GM13977 (cell line): ENCODE measurements at regions not wholly inside any gene's neighbourhood (a gene's known extent, or its start where the extent isn't known, plus 50 kb on each side); places are given as distances from the start of the nearest gene placed in this dataset.

Experiments
- DNase-seq: peaks from one replicate; pipeline ENCODE4 v3.0.0; 2012; ENCODE audit warnings: low spot score
- CTCF ChIP-seq: IDR thresholded peaks from 2 replicates; pipeline ENCODE4 v1.5.1; 2012; ENCODE audit warnings: mild to moderate bottlenecking, control low read depth; ENCODE audit not compliant: insufficient read depth; ENCODE audit errors: extremely low read depth, missing control alignments
- in situ Hi-C: fragments of 300-500 bp; cut with MboI; formaldehyde crosslinking; loops from one replicate; pipeline ENCODE4 v1.12.0; 2022; ENCODE audit warnings: low sequenced_read_pairs, low pct_unique_long_range_greater_than_20kb, mixed read lengths, inconsistent platforms; ENCODE audit not compliant: unreplicated experiment

DNA sequence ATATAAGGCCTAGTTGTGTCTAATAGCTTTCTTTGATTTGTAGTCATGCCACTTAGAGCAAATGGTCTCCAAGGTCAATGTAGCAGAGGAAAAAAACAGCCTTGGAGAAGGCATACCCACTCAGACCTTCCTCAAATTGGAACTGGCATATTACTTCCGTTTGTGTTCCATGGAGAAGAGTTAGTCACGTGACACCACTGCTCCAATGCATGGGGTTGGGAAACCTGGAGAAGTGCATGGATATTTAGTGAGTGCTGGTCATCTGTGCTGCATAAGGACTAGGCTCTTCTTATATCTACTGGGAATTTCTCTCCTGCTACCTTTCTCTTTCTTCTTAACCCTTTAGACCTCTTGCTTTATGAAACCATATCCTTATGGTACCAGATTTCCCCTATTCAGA lies 167.8 kb downstream of the BACH1 start:
- in situ Hi-C loops: no loop called here
- DNase-seq: no peak
- no peak for TF ChIP-seq CTCF

DNA sequence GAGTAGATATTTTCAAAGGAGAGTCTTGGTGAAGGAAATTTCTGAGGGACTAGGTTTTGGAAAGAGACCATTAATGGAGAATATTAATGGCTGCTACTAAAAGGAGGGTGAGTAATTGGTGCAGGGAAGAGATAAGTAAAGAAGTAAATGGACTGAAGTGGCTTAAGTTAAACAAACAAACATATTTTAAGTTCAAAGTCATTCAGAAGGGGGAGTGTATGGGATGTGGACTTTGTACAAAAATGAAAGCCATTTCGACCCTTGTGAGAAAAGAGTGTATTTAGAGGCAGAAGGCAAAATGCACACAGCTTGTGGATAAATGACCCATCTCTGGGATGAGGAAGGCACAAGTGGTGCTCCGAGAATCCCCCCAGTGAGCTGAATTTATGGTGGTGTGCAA lies 171.7 kb downstream of the BACH1 start:
- in situ Hi-C loops: no loop called here
- TF ChIP-seq CTCF: no peak
- DNase-seq: no peak

GRCh38 chr21:29473808-29474207 lies 175.1 kb downstream of the BACH1 start:
- DNase-seq: no peak
- in situ Hi-C loops: no loop called here

GRCh38 chr21:29475329-29475728 lies 176.6 kb downstream of the BACH1 start:
- no peak for DNase-seq
- in situ Hi-C loops: no loop called here
- TF ChIP-seq CTCF: no peak

More at GRCh38 chr21:29473808-29474207, 175.1 kb downstream of the BACH1 start:
- TF ChIP-seq CTCF: no peak

- in situ Hi-C loops: no loop called here
- no peak for DNase-seq
- TF ChIP-seq CTCF: no peak
These were observed 178.6 kb downstream of the BACH1 start for GRCh38 chr21:29477347-29477746.

GRCh38 chr21:29477941-29478340 lies 179.2 kb downstream of the BACH1 start:
- no peak for DNase-seq
- TF ChIP-seq CTCF: no peak
- in situ Hi-C loops: no loop called here

- no peak for DNase-seq
- in situ Hi-C loops: loop anchor here (10.0 kb wide), 1 partner anchor 364 kb away; no protein-coding TSS in a partner anchor
- no peak for TF ChIP-seq CTCF
These were observed 182.4 kb downstream of the BACH1 start for GRCh38 chr21:29481081-29481480.
